RWPE2 (cell line): ENCODE measurements at regions not wholly inside any gene's neighbourhood (a gene's known extent, or its start where the extent isn't known, plus 50 kb on each side); places are given as distances from the start of the nearest gene placed in this dataset.
A peak's percentile ranks its signal among the peaks of the same experiment; 100 is the strongest.

Experiments used
- ATAC-seq: fragments of 200-7000 bp; cut with Tn5 transposase; 3 replicates; pipeline ENCODE4 v1.9.1; 2021; ENCODE audit warnings: low read depth
- DNase-seq: peaks from one replicate; pipeline ENCODE4 v3.0.0-alpha.2; 2020; ENCODE audit warnings: low spot score
- H3K27ac ChIP-seq: fragments of 450-650 bp; 2 replicates; pipeline ENCODE4 v1.5.1; 2017; ENCODE audit warnings: mild to moderate bottlenecking; ENCODE audit not compliant: poor library complexity, severe bottlenecking
- H3K27me3 ChIP-seq: fragments of 250-450 bp; sonication (Bioruptor Pico); 2 replicates; pipeline ENCODE4 v1.5.1; 2021; ENCODE audit warnings: mild to moderate bottlenecking, moderate library complexity; ENCODE audit not compliant: insufficient read depth, poor library complexity, severe bottlenecking
- H3K36me3 ChIP-seq: fragments of 250-450 bp; sonication (Bioruptor Pico); 2 replicates; pipeline ENCODE4 v1.5.1; 2020; ENCODE audit warnings: low read depth, mild to moderate bottlenecking, moderate library complexity
- H3K4me1 ChIP-seq: fragments of 250-450 bp; sonication (Bioruptor Pico); 2 replicates; pipeline ENCODE4 v1.5.1; 2021; ENCODE audit warnings: mild to moderate bottlenecking, moderate library complexity; ENCODE audit not compliant: insufficient read depth, poor library complexity, severe bottlenecking
- H3K4me3 ChIP-seq: fragments of 250-450 bp; sonication (Bioruptor Pico); 2 replicates; pipeline ENCODE4 v1.5.1; 2021; ENCODE audit warnings: mild to moderate bottlenecking, moderate library complexity; ENCODE audit not compliant: severe bottlenecking
- H3K9me3 ChIP-seq: fragments of 250-450 bp; sonication (Bioruptor Pico); 2 replicates; pipeline ENCODE4 v1.5.1; 2021; ENCODE audit warnings: mild to moderate bottlenecking, moderate library complexity; ENCODE audit not compliant: severe bottlenecking
- CTCF ChIP-seq: fragments of 450-650 bp; IDR thresholded peaks from one replicate; pipeline ENCODE4 v1.5.1; 2017; ENCODE audit warnings: mild to moderate bottlenecking, moderate library complexity; ENCODE audit not compliant: poor library complexity, severe bottlenecking

- H3K36me3 ChIP-seq, result no peaks in the 10 kb centered on the region
- H3K9me3 ChIP-seq, result no peaks in the 10 kb centered on the region
- no peaks in the 10 kb centered on the region for H3K27me3 ChIP-seq
- H3K4me1 ChIP-seq, result no peaks in the 10 kb centered on the region
- no peak for DNase-seq
- no peak for TF ChIP-seq CTCF
- no peak overlapping the region for H3K4me3 ChIP-seq
- ATAC-seq, result no peak
- H3K27ac ChIP-seq, result no peak overlapping the region
Measured at GRCh38 chr6:165999279-165999678, 168.4 kb downstream of the TBXT start.

GRCh38 chr6:165998072-165998471 lies 169.6 kb downstream of the TBXT start:
- ATAC-seq (no peak), DNase-seq (no peak)
- Histone ChIP-seq H3K27me3 (no peaks in the 10 kb centered on the region), H3K27ac (no peak overlapping the region), H3K4me1 (no peaks in the 10 kb centered on the region), H3K36me3 (no peaks in the 10 kb centered on the region), H3K4me3 (no peak overlapping the region), H3K9me3 (no peaks in the 10 kb centered on the region)
- no peak for TF ChIP-seq CTCF

- ATAC-seq (no peak), DNase-seq (no peak)
- no peak overlapping the region for H3K27ac ChIP-seq
- no peaks in the 10 kb centered on the region for H3K4me1 ChIP-seq
- no peak for TF ChIP-seq CTCF
- H3K4me3 ChIP-seq, result no peak overlapping the region
- no peaks in the 10 kb centered on the region for H3K9me3 ChIP-seq
- H3K27me3 ChIP-seq, result peaks cover 29% of the 10 kb centered on the region
- H3K36me3 ChIP-seq, result no peaks in the 10 kb centered on the region
Measured at GRCh38 chr6:165991341-165991740, 176.3 kb downstream of the TBXT start.

GRCh38 chr6:165990216-165990615 lies 177.4 kb downstream of the TBXT start:
- DNase-seq (no peak), ATAC-seq (no peak)
- H3K4me1 ChIP-seq, result no peaks in the 10 kb centered on the region
- H3K27ac ChIP-seq, result no peak overlapping the region
- H3K27me3 ChIP-seq, result peaks cover 29% of the 10 kb centered on the region
- H3K9me3 ChIP-seq, result no peaks in the 10 kb centered on the region
- no peak overlapping the region for H3K4me3 ChIP-seq
- H3K36me3 ChIP-seq, result no peaks in the 10 kb centered on the region
- TF ChIP-seq CTCF, result no peak

GRCh38 chr6:165988757-165989456 lies 178.7 kb downstream of the TBXT start:
- H3K4me1 ChIP-seq, result no peaks in the 10 kb centered on the region
- H3K9me3 ChIP-seq, result no peaks in the 10 kb centered on the region
- peak overlapping the region; percentile 40 for H3K4me3 ChIP-seq
- no peak for ATAC-seq
- DNase-seq, result no peak
- H3K27ac ChIP-seq, result no peak overlapping the region
- H3K27me3 ChIP-seq, result peaks cover 29% of the 10 kb centered on the region
- TF ChIP-seq CTCF, result no peak
- H3K36me3 ChIP-seq, result no peaks in the 10 kb centered on the region
